CD14-positive monocyte (primary cell): ENCODE measurements at regions not wholly inside any gene's neighbourhood (a gene's known extent, or its start where the extent isn't known, plus 50 kb on each side); places are given as distances from the start of the nearest gene placed in this dataset.
A peak's percentile ranks its signal among the peaks of the same experiment; 100 is the strongest.

Source experiments
- DNase-seq, 3 donors: peaks; one replicate each; pipeline ENCODE4 v3.0.0-alpha.2; 2011 to 2022
- H2AFZ ChIP-seq: 2 replicates; pipeline ENCODE4 v1.6.0; 2012; ENCODE audit warnings: mild to moderate bottlenecking, low read depth, low read length, inconsistent platforms; ENCODE audit not compliant: insufficient read depth, poor library complexity, severe bottlenecking
- H3K27ac ChIP-seq, 2 donors: 1 replicate in 1 of 2; 2 replicates in 1 of 2; pipeline ENCODE4 v1.5.1; 2012 to 2013; ENCODE audit warnings: low read length in 2 of 2, control low read depth in 1 of 2, inconsistent platforms in 1 of 2, low read depth in 1 of 2, mild to moderate bottlenecking in 1 of 2
- H3K27me3 ChIP-seq, 2 donors: one replicate each; pipeline versions ENCODE4 v1.6.0 to v1.6.1; 2011 to 2013; ENCODE audit warnings: low read length in 2 of 2; ENCODE audit not compliant: control insufficient read depth in 2 of 2, insufficient read depth in 2 of 2
- H3K36me3 ChIP-seq, 2 donors: replicated peaks in 1 of 2; 1 replicate in 1 of 2; 2 replicates in 1 of 2; pipeline versions ENCODE4 v1.5.1 to v1.6.1; 2012 to 2013; ENCODE audit warnings: low read length in 2 of 2, control low read depth in 1 of 2, inconsistent platforms in 1 of 2, mild to moderate bottlenecking in 1 of 2; ENCODE audit not compliant: insufficient read depth in 2 of 2, control insufficient read depth in 1 of 2
- H3K4me1 ChIP-seq, 2 donors: 1 replicate in 1 of 2; 2 replicates in 1 of 2; pipeline versions ENCODE4 v1.5.1 to v1.6.1; 2012 to 2013; ENCODE audit warnings: low read length in 2 of 2, control low read depth in 1 of 2, inconsistent platforms in 1 of 2, mild to moderate bottlenecking in 1 of 2, moderate library complexity in 1 of 2; ENCODE audit not compliant: insufficient read depth in 2 of 2, control insufficient read depth in 1 of 2
- H3K4me2 ChIP-seq: replicated peaks from 2 replicates; pipeline ENCODE3; 2012; ENCODE audit warnings: low read length, moderate library complexity, mild to moderate bottlenecking; ENCODE audit not compliant: poor library complexity, severe bottlenecking; ENCODE audit errors: extremely low read depth
- H3K4me3 ChIP-seq, 3 experiments: fragments of 200-600 bp in 1 of 3; sonication (generic) in 1 of 3; replicated peaks in 1 of 3; 1 replicate in 2 of 3; 2 replicates in 1 of 3; pipeline ENCODE4 v1.5.1; 2011 to 2013; ENCODE audit warnings: low read length in 3 of 3, mild to moderate bottlenecking in 3 of 3, control low read depth in 2 of 3, low read depth in 2 of 3, inconsistent platforms in 1 of 3, moderate library complexity in 1 of 3
- H3K79me2 ChIP-seq: 2 replicates; pipeline ENCODE4 v1.6.0; 2012; ENCODE audit warnings: mild to moderate bottlenecking, control low read depth, inconsistent platforms, low read length, moderate library complexity; ENCODE audit not compliant: insufficient read depth
- H3K9ac ChIP-seq: 2 replicates; pipeline ENCODE4 v1.6.0; 2017; ENCODE audit warnings: low read length, mild to moderate bottlenecking; ENCODE audit not compliant: insufficient read depth, poor library complexity, severe bottlenecking
- H3K9me3 ChIP-seq, 2 donors: replicated peaks in 1 of 2; 1 replicate in 1 of 2; 2 replicates in 1 of 2; pipeline versions ENCODE4 v1.5.1 to v1.6.1; 2012 to 2013; ENCODE audit warnings: low read length in 2 of 2, control low read depth in 1 of 2; ENCODE audit not compliant: control insufficient read depth in 1 of 2, insufficient read depth in 1 of 2
- H4K20me1 ChIP-seq: 2 replicates; pipeline ENCODE4 v1.6.0; 2012; ENCODE audit warnings: mild to moderate bottlenecking, low read length, control low read depth, moderate library complexity; ENCODE audit not compliant: insufficient read depth
- H3K27ac Mint-ChIP-seq, 7 donors: one replicate each; pipeline ENCODE4 v1.8.0; 2020; ENCODE audit warnings: mild to moderate bottlenecking in 7 of 7, mixed read lengths in 7 of 7, moderate library complexity in 6 of 7, inconsistent platforms in 2 of 7
- H3K27me3 Mint-ChIP-seq, 3 donors: one replicate each; pipeline ENCODE4 v1.8.0; 2021 to 2022; ENCODE audit warnings: low read depth in 3 of 3, mild to moderate bottlenecking in 3 of 3, mixed read lengths in 3 of 3, moderate library complexity in 3 of 3, inconsistent platforms in 1 of 3
- H3K36me3 Mint-ChIP-seq, 2 donors: one replicate each; pipeline ENCODE4 v1.8.0; 2020; ENCODE audit warnings: mixed read lengths in 2 of 2, inconsistent platforms in 1 of 2, mild to moderate bottlenecking in 1 of 2
- H3K4me1 Mint-ChIP-seq: one replicate; pipeline ENCODE4 v1.8.0; 2020; ENCODE audit warnings: mild to moderate bottlenecking, mixed read lengths
- H3K4me3 Mint-ChIP-seq, 2 donors: one replicate each; pipeline ENCODE4 v1.8.0; 2020; ENCODE audit warnings: mild to moderate bottlenecking in 2 of 2, mixed read lengths in 2 of 2, moderate library complexity in 1 of 2
- H3K9me3 Mint-ChIP-seq, 7 donors: one replicate each; pipeline ENCODE4 v1.8.0; 2020 to 2022; ENCODE audit warnings: mixed read lengths in 7 of 7, mild to moderate bottlenecking in 6 of 7, moderate library complexity in 6 of 7, inconsistent platforms in 2 of 7
- CTCF ChIP-seq: fragments of 200-600 bp; IDR thresholded peaks from one replicate; pipeline ENCODE4 v1.8.0; 2022; ENCODE audit warnings: antibody characterized with exemption, mild to moderate bottlenecking
- WGBS: methylation state at CpG from one replicate; pipeline ENCODE4 v1.1.5; 2013; ENCODE audit warnings: missing lambda C conversion rate; ENCODE audit not compliant: insufficient coverage; 5-methylcytosine and 5-hydroxymethylcytosine counted together
- intact Hi-C, 2 donors: fragments of 100-400 bp; cut with micrococcal nuclease; formaldehyde crosslinking; loops; one replicate each; pipeline versions ENCODE4 v1.15.0 to v1.15.1; 2023

- H3K27ac Mint-ChIP-seq: no peak overlapping the region
- Histone ChIP-seq H3K4me3 (no peak overlapping the region), H2AFZ (no peak overlapping the region), H3K9me3 (peaks cover 0 to 4% of the 10 kb centered on the region in 2 donors), H3K27me3 (no peaks in the 10 kb centered on the region), H3K4me1 (no peaks in the 10 kb centered on the region), H4K20me1 (no peaks in the 10 kb centered on the region), H3K4me2 (no peak overlapping the region), H3K79me2 (no peaks in the 10 kb centered on the region), H3K9ac (no peak overlapping the region), H3K36me3 (no peaks in the 10 kb centered on the region), H3K27ac (no peak overlapping the region)
- H3K4me1 Mint-ChIP-seq: no peaks in the 10 kb centered on the region
- no peak for DNase-seq
- WGBS: 85% methylated on average over 3 of the region's 8 CpGs
- no peak overlapping the region for H3K4me3 Mint-ChIP-seq
- intact Hi-C loops: no loop called here
- no peaks in the 10 kb centered on the region for H3K27me3 Mint-ChIP-seq
- TF ChIP-seq CTCF: no peak
- H3K9me3 Mint-ChIP-seq: peaks cover 0 to 13% (median 5%) of the 10 kb centered on the region in 7 donors
- no peaks in the 10 kb centered on the region for H3K36me3 Mint-ChIP-seq
These were observed 1005.5 kb downstream of the VRK1 start for GRCh38 chr14:97802430-97803373.

GRCh38 chr14:97804056-97804455 lies 1006.9 kb downstream of the VRK1 start:
- H3K4me3 Mint-ChIP-seq: no peak overlapping the region
- H3K9me3 ChIP-seq: peaks cover 0 to 4% of the 10 kb centered on the region in 2 donors
- WGBS: no CpG with 5 or more reads among the region's 2 CpGs
- no peaks in the 10 kb centered on the region for H3K36me3 ChIP-seq
- H3K4me1 ChIP-seq: no peaks in the 10 kb centered on the region
- no peaks in the 10 kb centered on the region for H4K20me1 ChIP-seq
- no peaks in the 10 kb centered on the region for H3K36me3 Mint-ChIP-seq
- H3K27ac ChIP-seq: no peak overlapping the region
- no peaks in the 10 kb centered on the region for H3K27me3 ChIP-seq
- no peaks in the 10 kb centered on the region for H3K27me3 Mint-ChIP-seq
- H3K4me2 ChIP-seq: no peak overlapping the region
- H3K4me3 ChIP-seq: no peak overlapping the region
- no peak overlapping the region for H3K9ac ChIP-seq
- TF ChIP-seq CTCF: no peak
- no peak overlapping the region for H2AFZ ChIP-seq
- H3K79me2 ChIP-seq: no peaks in the 10 kb centered on the region
- H3K4me1 Mint-ChIP-seq: no peaks in the 10 kb centered on the region
- H3K9me3 Mint-ChIP-seq: peaks cover 0 to 12% (median 4%) of the 10 kb centered on the region in 7 donors
- H3K27ac Mint-ChIP-seq: peak overlapping the region in 1 of 7 donors; percentile 55
- DNase-seq: no peak
- intact Hi-C loops: no loop called here
